Endothelial cell of umbilical vein (primary cell): ENCODE measurements at regions not wholly inside any gene's neighbourhood (a gene's known extent, or its start where the extent isn't known, plus 50 kb on each side); places are given as distances from the start of the nearest gene placed in this dataset.

Source experiments
- BruUV-seq: library from RNA; stranded (reverse); fragments of 400-500 nt; replicated peaks from 2 replicates; lab custom pipeline; 2021; lab: Mats Ljungman, UMichigan
- CTCF ChIA-PET: fragments of 300-600, 350-600 bp; sonication (Branson Sonifier 250); formaldehyde crosslinking; loops from one replicate; lab custom pipeline; 2021; ENCODE audit warnings: antibody characterized with exemption, inconsistent platforms; lab: Charles Lee
- POLR2A ChIA-PET: fragments of 300-600, 350-600 bp; sonication (Branson Sonifier 250); formaldehyde crosslinking; loops from one replicate; lab custom pipeline; 2021; ENCODE audit warnings: antibody characterized with exemption, inconsistent platforms; lab: Charles Lee
- DNase-seq: peaks from one replicate; pipeline ENCODE4 v3.0.0-alpha.2; 2011; ENCODE audit warnings: low read depth, low spot score
- FAIRE-seq: peaks from 2 replicates; lab custom pipeline; 2011; peaks lifted over from hg19 to GRCh38; lab: Jason Lieb, UNC
- H2AFZ ChIP-seq: 2 replicates; pipeline ENCODE4 v1.6.0; 2012; ENCODE audit warnings: low read depth, low read length, control low read depth, inconsistent platforms
- H3K27ac ChIP-seq: 2 replicates; pipeline ENCODE4 v1.5.1; 2011; ENCODE audit warnings: low read depth, mild to moderate bottlenecking, control low read depth, low read length, moderate library complexity; ENCODE audit not compliant: insufficient read depth
- H3K27me3 ChIP-seq, 2 experiments: 2 replicates each; pipeline versions ENCODE4 v1.6.0 to v1.6.1; 2011; ENCODE audit warnings: low read length in 2 of 2, mixed read lengths in 1 of 2; ENCODE audit not compliant: control insufficient read depth in 2 of 2, insufficient read depth in 2 of 2
- H3K36me3 ChIP-seq, 2 experiments: 2 replicates in 1 of 2; 3 replicates in 1 of 2; pipeline ENCODE4 v1.5.1; 2011; ENCODE audit warnings: low read length in 2 of 2, mild to moderate bottlenecking in 1 of 2, moderate library complexity in 1 of 2; ENCODE audit not compliant: control insufficient read depth in 2 of 2, insufficient read depth in 2 of 2; ENCODE audit errors: extremely low read depth in 1 of 2
- H3K4me1 ChIP-seq: 3 replicates; pipeline ENCODE4 v1.5.1; 2011; ENCODE audit warnings: mild to moderate bottlenecking, low read length; ENCODE audit not compliant: control insufficient read depth, insufficient read depth; ENCODE audit errors: extremely low read depth
- H3K4me2 ChIP-seq: 2 replicates; pipeline ENCODE4 v1.6.1; 2011; ENCODE audit warnings: low read length, control low read depth, mixed read lengths; ENCODE audit not compliant: insufficient read depth
- H3K4me3 ChIP-seq, 3 experiments: fragments of 200-600 bp in 1 of 3; sonication (generic), shearing (Covaris generic) in 1 of 3; replicated peaks in 1 of 3; 2 replicates each; pipeline ENCODE4 v1.5.1; 2011 to 2016; ENCODE audit warnings: control low read depth in 3 of 3, low read length in 3 of 3, mild to moderate bottlenecking in 2 of 3, inconsistent platforms in 1 of 3, low read depth in 1 of 3, moderate library complexity in 1 of 3; ENCODE audit not compliant: insufficient read depth in 1 of 3
- H3K79me2 ChIP-seq: 2 replicates; pipeline ENCODE4 v1.6.0; 2012; ENCODE audit warnings: low read length, inconsistent platforms; ENCODE audit not compliant: control insufficient read depth, insufficient read depth
- H3K9ac ChIP-seq: replicated peaks from 2 replicates; pipeline ENCODE3; 2011; ENCODE audit warnings: low read length, control low read depth; ENCODE audit not compliant: insufficient read depth; ENCODE audit errors: extremely low read depth
- H3K9me1 ChIP-seq: replicated peaks from 3 replicates; pipeline ENCODE4 v1.6.0; 2011; ENCODE audit warnings: mild to moderate bottlenecking, low read length; ENCODE audit not compliant: control insufficient read depth, insufficient read depth; ENCODE audit errors: extremely low read depth
- H3K9me3 ChIP-seq: replicated peaks from 2 replicates; pipeline ENCODE4 v1.5.1; 2012; ENCODE audit warnings: low read length, inconsistent platforms; ENCODE audit not compliant: control insufficient read depth, insufficient read depth
- H4K20me1 ChIP-seq: replicated peaks from 2 replicates; pipeline ENCODE3; 2011; ENCODE audit warnings: mild to moderate bottlenecking, low read length; ENCODE audit not compliant: control insufficient read depth, insufficient read depth; ENCODE audit errors: extremely low read depth
- EZH2 ChIP-seq: IDR thresholded peaks from 2 replicates; pipeline ENCODE4 v1.6.1; 2012; ENCODE audit warnings: borderline replicate concordance, low read depth, mild to moderate bottlenecking, moderate library complexity, low read length, inconsistent platforms; ENCODE audit not compliant: severe bottlenecking
- FOS ChIP-seq: IDR thresholded peaks from 2 replicates; pipeline ENCODE4 v1.6.1; 2011; ENCODE audit warnings: mild to moderate bottlenecking, low read length, moderate library complexity, borderline replicate concordance; ENCODE audit not compliant: insufficient read depth
- GATA2 ChIP-seq: IDR thresholded peaks from 2 replicates; pipeline ENCODE4 v1.7.0; 2011; ENCODE audit warnings: low read depth, mild to moderate bottlenecking, moderate library complexity, mixed read lengths, low read length; ENCODE audit not compliant: insufficient read length, insufficient read depth
- JUN ChIP-seq: IDR thresholded peaks from 2 replicates; pipeline ENCODE4 v1.6.1; 2011; ENCODE audit warnings: borderline replicate concordance, low read depth; ENCODE audit not compliant: insufficient read length, insufficient read depth
- MYC ChIP-seq: IDR thresholded peaks from one replicate; pipeline ENCODE4 v1.6.1; 2011; ENCODE audit warnings: mild to moderate bottlenecking, low read depth, low read length
- POLR2A ChIP-seq: IDR thresholded peaks from 2 replicates; pipeline ENCODE4 v1.6.1; 2012; ENCODE audit warnings: low read depth, mild to moderate bottlenecking, control low read depth, low read length
- POLR2AphosphoS5 ChIP-seq: IDR thresholded peaks from 2 replicates; pipeline ENCODE4 v1.6.1; 2012; ENCODE audit warnings: low read depth, mild to moderate bottlenecking, control low read depth, low read length, moderate library complexity; ENCODE audit not compliant: insufficient read depth
- dilution Hi-C: fragments of 300-500 bp; cut with MboI; formaldehyde crosslinking; loops from one replicate; pipeline ENCODE4 v1.15.0; 2019; ENCODE audit warnings: low sequenced_read_pairs; ENCODE audit not compliant: extremely low pct_ligation_motif_present
- intact Hi-C: fragments of 100-400 bp; cut with micrococcal nuclease; formaldehyde crosslinking; loops from one replicate; pipeline ENCODE4 v1.10.0; 2022
- TF ChIP-seq, protein P1 (sequence below), 2 donors: IDR thresholded peaks; 1 replicate in 1 of 2; 2 replicates in 1 of 2; pipeline ENCODE4 v1.5.1; 2011; ENCODE audit warnings: low read length in 2 of 2, mild to moderate bottlenecking in 2 of 2, moderate library complexity in 2 of 2, control low read depth in 1 of 2, inconsistent platforms in 1 of 2, low read depth in 1 of 2; ENCODE audit not compliant: insufficient read depth in 1 of 2; ENCODE audit errors: extremely low read depth in 1 of 2
- TF ChIP-seq, protein P2 (sequence below): IDR thresholded peaks from 2 replicates; pipeline ENCODE4 v1.6.1; 2011; ENCODE audit not compliant: insufficient read depth, insufficient read length

DNA sequence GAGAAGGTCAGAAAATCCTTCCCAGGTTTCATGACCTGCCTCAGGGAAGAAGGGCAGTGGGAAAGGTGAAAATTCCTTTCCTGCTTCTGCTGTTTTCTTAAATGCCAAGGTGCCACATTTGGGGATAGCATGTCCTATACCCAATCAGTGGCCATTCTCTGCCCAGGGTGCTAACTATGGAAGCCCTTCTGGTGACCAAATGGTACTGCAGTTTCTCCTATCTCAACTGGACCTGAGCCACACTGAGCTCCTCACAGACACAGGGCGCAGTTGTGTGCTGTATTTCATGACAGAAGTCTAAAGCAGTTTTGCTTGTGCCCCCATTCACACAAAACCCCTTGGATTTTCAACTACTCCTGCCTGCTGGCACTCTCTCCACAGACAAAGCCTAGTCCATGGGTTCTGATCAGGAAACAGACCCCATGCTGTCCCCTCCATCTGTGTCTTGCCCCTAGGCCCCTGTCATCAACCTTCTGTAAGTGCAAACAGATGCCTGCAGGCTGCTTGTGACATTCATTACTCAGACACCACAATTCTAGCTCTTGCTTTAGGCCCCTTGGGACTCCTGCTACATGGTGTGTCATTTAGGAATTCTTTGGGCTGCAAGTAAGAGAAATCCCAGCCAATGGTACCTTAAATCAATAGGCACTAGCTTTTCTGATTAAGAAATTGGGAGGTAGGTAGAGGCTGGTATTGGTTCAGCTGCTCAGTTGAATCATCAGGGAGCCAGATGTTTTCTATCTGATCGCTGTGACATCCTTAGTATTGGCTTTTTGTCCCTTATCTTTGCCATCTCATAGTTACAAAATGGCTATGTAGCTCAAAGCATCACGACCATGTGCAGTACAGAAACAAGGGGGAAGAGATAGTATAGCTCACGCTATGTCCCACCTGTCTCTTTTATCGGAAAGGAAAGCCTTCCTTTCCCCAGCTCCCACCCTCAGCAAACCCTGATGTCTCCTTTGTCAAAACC is 147.8 kb downstream of the CD83 start:
- CTCF ChIA-PET, result no interaction called here
- POLR2A ChIA-PET, result no interaction called here

More for the DNA sequence above, 147.8 kb downstream of the CD83 start:
- H3K4me2 ChIP-seq, result no peak overlapping the region
- H2AFZ ChIP-seq, result no peak overlapping the region
- FAIRE-seq (no peak), DNase-seq (no peak)
- H3K9me3 ChIP-seq, result no peaks in the 10 kb centered on the region
- no peaks in the 10 kb centered on the region for H3K36me3 ChIP-seq
- no peaks in the 10 kb centered on the region for H3K9me1 ChIP-seq
- H3K4me1 ChIP-seq, result no peaks in the 10 kb centered on the region
- no peaks in the 10 kb centered on the region for H4K20me1 ChIP-seq
- no peak overlapping the region for H3K27ac ChIP-seq
- no peaks in the 10 kb centered on the region for H3K27me3 ChIP-seq
- dilution Hi-C loops, result no loop called here
- H3K79me2 ChIP-seq, result no peaks in the 10 kb centered on the region
- no TSS peak for BruUV-seq
- H3K4me3 ChIP-seq, result no peak overlapping the region
- TF ChIP-seq EZH2, result no peak
- TF ChIP-seq JUN, result no peak
- TF ChIP-seq POLR2A, result no peak
- TF ChIP-seq FOS, result no peak
- TF ChIP-seq POLR2AphosphoS5, result no peak
- TF ChIP-seq GATA2, result no peak
- TF ChIP-seq, protein P1, sequence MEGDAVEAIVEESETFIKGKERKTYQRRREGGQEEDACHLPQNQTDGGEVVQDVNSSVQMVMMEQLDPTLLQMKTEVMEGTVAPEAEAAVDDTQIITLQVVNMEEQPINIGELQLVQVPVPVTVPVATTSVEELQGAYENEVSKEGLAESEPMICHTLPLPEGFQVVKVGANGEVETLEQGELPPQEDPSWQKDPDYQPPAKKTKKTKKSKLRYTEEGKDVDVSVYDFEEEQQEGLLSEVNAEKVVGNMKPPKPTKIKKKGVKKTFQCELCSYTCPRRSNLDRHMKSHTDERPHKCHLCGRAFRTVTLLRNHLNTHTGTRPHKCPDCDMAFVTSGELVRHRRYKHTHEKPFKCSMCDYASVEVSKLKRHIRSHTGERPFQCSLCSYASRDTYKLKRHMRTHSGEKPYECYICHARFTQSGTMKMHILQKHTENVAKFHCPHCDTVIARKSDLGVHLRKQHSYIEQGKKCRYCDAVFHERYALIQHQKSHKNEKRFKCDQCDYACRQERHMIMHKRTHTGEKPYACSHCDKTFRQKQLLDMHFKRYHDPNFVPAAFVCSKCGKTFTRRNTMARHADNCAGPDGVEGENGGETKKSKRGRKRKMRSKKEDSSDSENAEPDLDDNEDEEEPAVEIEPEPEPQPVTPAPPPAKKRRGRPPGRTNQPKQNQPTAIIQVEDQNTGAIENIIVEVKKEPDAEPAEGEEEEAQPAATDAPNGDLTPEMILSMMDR (IDR thresholded peaks at IDR 0.05; ENCODE audit: extremely low read depth in 1 of 2, insufficient read depth in 1 of 2, low read depth in 1 of 2, low read length in 2 of 2), result no peak
- TF ChIP-seq MYC, result no peak
- TF ChIP-seq, protein P2, sequence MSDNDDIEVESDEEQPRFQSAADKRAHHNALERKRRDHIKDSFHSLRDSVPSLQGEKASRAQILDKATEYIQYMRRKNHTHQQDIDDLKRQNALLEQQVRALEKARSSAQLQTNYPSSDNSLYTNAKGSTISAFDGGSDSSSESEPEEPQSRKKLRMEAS, result no peak
- H3K9ac ChIP-seq, result no peak overlapping the region
- intact Hi-C loops, result no loop called here
